HTR-8/SVneo (cell line): ENCODE measurements at regions not wholly inside any gene's neighbourhood (a gene's known extent, or its start where the extent isn't known, plus 50 kb on each side); places are given as distances from the start of the nearest gene placed in this dataset.
"Not testable (repeated sequence)": the region's sequence is repeated elsewhere in the genome, so short reads cannot be mapped to it uniquely, and the experiment has no call there.

ENCODE experiments used
- DNase-seq: peaks from one replicate; pipeline ENCODE4 v3.0.0; 2011; ENCODE audit warnings: low spot score, mixed read lengths; ENCODE audit not compliant: insufficient read length
- FAIRE-seq: peaks from 2 replicates; lab custom pipeline; 2011; peaks lifted over from hg19 to GRCh38; lab: Jason Lieb, UNC

- DNase-seq (no peak), FAIRE-seq (no peak)
Observed at GRCh38 chr7:26959290-26959689, 94.9 kb upstream of the SKAP2 start.

GRCh38 chr7:26958834-26959233 lies 94.4 kb upstream of the SKAP2 start:
- DNase-seq (peak; percentile 30), FAIRE-seq (peak; percentile 64)

DNA sequence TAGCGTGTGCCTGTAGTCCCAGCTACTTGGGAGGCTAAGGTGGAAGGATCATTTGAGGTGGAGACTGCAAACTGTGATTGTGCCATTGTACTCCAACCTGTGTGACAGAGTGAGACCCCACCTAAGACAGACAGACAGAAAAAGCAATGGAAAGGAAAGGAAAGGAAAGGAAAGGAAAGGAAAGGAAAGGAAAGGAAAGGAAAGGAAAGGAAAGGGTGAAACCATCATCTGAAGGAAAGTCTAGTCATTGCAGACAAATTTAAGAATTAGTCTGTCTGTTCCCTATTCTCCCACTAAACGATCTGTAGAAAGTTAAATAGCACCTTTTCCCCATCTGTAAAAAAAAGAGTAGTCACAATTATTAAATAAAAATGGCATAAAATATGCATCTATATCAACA lies 91.1 kb upstream of the SKAP2 start:
- FAIRE-seq (no peak), DNase-seq (no peak)

DNA sequence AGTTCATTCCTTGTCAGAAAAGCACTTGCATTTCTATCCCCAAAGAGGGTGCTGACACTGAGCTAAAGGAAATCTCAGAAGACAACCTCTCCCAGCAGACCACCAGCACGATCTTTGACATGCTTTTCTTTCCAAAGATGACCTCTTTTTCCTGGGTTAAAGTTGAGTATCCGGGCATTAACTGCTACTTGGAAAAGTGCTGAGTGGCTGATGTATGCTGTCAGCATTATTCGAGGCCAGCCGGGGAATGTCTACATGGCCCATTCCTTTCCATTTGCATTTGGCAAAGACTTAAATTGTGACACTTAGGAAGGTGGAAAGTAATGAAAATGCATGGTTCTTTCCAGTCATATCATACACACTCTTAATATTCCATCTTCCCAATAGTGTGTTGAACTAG lies 90.6 kb upstream of the SKAP2 start:
- no peak for DNase-seq
- no peak for FAIRE-seq

DNA sequence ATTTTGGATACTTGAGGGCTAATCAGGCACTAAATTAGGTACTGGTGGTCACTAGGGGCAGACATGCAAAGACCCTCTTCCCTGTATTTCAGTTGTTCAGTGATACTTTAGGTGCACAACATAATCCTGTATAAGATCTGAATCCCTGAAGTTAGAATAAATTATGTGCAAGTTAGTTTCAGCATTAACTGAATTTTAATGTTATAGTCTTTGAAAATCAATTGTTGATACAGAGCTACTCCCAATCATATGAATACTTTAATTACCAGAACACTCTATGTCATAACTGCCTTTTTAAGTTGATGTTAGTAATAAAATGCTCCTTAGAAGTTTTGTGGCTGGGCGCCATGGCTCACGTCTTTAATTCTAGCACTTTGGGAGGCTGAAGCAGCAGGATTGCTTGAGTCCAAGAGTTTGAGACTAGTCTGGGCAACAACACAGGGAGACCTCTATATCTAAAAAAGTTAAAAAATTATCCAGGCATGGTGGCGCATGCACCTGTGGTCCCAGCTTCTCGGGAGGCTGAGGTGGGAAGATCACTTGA lies 87.1 kb upstream of the SKAP2 start:
- no peak for FAIRE-seq
- DNase-seq: no peak

- FAIRE-seq (no peak), DNase-seq (no peak)
Observed at GRCh38 chr7:26950889-26951288, 86.5 kb upstream of the SKAP2 start.

GRCh38 chr7:26949319-26949718 lies 84.9 kb upstream of the SKAP2 start:
- FAIRE-seq (no peak), DNase-seq (no peak)

DNA sequence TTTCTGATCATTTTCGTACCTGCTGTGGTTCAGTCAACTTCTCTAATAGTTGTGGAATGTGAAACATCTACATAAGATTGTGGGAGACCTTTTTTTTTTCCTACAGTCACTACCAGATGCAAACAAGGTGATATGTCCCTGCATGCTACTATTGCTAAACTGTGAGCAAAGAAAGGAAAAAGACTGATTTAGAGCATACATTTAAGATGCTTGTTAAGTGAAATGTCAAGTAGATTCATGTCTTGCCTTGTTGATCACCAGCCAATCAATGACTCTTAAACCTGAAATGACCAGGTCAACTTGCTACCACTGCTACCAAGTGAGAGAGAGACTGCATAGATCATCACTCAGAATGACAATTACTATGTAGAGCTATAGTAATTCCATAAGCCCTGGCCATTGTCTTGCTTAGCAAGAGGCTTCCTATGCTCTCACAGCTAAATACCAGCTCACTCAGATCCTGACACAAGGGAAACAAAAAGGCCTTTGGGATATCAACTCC lies 84.3 kb upstream of the SKAP2 start:
- FAIRE-seq: no peak
- no peak for DNase-seq

DNA sequence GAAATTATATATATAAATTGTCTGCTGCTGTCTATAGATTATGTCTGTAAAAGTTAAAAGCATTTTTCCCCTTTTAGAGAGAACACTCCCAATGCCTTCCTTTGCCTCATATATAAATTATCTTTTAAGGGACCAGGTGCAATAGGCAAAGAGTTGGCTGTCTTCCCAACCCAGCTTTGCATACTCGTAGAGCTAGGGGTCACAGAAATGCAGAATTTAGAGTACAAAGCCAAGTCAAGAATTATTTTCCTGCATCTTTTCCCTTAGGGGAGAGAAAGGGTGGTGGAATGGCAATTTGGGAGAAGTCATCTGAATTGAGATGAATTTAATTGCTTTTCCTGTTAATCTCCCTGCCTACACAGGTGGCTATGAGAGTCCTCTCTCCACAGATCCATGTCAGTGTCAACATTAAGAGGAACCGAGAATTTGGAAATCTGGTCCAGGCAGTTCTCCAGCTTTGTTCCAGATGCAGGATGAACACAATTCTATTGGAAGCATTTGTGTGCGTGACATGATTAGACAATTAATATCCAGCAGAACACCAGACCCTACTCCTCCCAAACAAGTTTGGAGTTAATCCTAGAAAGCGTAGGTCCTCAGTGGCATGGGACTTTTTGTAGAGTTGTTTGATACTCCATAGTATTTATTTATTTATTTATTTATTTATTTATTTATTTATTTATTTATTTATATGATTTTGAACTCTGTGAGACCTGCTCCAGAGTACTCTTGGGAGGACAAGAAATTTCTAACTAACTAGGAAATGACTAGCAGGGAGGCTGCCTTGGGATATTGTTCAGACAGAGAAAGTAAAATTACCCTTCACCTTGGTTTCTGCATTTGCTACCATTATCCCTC lies 80.3 kb upstream of the SKAP2 start:
- FAIRE-seq (no peak), DNase-seq (no peak)

- DNase-seq (no peak), FAIRE-seq (no peak)
Observed at GRCh38 chr7:26937939-26938623, 73.7 kb upstream of the SKAP2 start.

GRCh38 chr7:26937306-26937705 lies 72.9 kb upstream of the SKAP2 start:
- FAIRE-seq: no peak
- no peak for DNase-seq

GRCh38 chr7:26932616-26933015 lies 68.2 kb upstream of the SKAP2 start:
- DNase-seq, FAIRE-seq: not testable (repeated sequence)

- no peak for FAIRE-seq
- DNase-seq: no peak
Observed at GRCh38 chr7:26930845-26931244, 66.5 kb upstream of the SKAP2 start.

DNA sequence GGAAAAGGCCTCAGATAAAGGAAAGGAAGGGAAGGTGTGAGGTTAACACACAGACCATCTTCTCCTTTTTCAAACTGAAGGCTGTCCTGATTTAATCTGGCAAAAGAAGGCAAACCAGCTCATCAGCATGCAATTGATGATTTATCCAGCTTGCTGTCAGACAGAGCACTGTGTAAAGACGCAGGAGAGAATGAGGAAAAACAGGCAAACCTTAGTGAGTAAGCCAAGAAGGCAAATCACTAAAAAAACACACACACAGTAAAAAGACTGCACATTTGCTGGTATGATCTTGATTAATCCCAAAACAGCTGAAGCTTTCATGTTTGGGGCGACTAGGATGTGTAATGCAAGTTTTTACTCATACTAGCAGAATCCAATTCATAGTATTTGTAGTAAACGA lies 65.8 kb upstream of the SKAP2 start:
- DNase-seq (no peak), FAIRE-seq (no peak)

DNA sequence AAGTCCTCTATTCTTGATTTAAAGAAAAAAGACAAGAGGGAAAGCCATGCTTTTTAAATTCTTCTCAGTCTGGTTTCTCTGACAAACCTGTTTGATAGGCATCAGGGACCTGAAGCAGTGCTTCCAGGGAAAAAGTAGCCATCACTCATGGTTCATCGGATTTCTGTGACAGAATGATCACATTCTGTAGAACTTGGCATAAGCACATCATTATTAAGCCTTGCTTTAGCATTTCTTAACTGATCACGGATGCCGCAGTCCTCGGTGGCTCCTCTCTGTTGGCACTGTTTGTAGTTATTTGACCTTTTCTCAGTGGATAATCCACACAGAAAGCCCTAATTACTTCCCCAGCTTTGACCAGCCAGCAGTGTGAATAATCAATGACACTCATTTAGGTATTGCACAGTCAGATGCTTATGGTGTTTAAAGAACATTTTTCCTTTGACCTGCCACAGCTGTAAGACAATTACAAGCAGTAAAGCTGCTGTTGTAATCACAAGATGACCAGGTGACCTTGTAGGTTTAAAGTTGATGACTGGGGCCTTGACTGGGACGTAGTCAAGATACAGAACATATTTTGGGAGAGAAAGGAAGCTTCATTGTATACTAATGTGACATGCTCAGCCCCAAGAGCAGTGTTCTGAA lies 64.4 kb upstream of the SKAP2 start:
- FAIRE-seq (no peak), DNase-seq (no peak)

DNA sequence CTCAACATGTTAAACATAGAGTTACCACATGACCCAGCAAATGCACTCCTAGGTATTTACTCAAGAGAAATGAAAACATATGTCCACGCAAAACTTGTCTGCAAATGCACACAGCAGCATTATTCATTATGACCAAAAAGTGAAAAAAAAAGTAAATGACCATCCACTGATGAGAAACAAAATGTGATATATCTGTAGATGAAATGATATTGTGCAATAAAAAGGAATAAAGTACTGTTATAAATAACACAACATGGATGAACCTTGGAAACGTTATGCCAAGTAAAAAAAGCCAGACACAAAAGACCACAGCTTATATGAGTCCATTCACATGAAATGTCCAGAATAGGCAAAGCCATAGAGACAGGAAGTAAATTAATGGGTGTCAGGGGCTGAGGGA lies 61.4 kb upstream of the SKAP2 start:
- DNase-seq (no peak), FAIRE-seq (no peak)

DNA sequence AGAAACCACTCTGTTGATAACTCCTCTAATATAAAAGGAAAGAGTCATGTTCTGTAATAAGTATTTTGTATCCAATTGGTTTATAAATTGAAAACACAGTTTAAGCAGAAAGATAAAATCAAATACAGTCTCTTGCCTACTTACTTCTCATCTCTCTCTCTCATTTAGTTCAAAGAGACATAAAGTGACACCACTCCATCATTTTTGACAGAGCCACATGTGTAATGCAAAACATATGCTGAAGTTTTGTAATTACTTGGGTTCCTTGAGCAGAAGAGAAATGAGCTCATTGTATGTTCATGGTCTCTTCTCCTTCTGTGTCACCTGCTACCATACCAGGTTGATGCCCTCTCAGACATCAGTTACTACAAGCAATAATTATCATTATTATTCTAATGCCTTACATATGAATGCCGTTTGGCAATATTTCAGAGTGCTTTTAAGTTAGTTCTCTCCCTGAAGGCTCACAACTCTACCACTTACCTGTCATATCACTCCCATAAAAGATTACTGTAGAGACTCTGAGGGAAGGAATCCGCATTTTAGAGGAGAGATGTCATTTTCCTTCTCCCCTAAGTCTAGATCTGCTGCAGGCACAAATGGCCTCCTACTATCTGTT lies 59.9 kb upstream of the SKAP2 start:
- FAIRE-seq (no peak), DNase-seq (no peak)

GRCh38 chr7:26919906-26920493 lies 55.6 kb upstream of the SKAP2 start:
- FAIRE-seq (no peak), DNase-seq (no peak)

DNA sequence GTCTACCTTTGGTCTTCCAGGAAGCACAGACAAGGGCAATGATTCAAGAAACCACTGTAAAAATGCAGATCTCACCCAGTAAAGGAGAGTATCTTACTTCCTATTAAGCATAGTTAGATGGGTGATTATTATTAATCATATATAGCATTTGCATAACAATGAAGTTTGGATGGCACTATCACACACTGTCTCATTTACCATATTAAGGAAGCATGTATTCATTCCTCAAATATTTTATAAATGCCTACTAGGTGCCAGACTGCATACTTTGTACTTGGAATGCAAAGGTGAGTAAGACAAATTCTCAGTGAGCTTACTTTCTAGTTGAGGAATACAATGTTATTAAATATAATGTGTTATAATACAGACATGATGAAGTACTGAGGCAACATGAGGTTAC lies 53.9 kb upstream of the SKAP2 start:
- no peak for DNase-seq
- FAIRE-seq: no peak

GRCh38 chr7:26916779-26917320 lies 52.5 kb upstream of the SKAP2 start:
- no peak for FAIRE-seq

More at GRCh38 chr7:26916779-26917320, 52.5 kb upstream of the SKAP2 start:
- no peak for DNase-seq
